Neuronal stem cell (in vitro differentiated cells): ENCODE measurements at regions not wholly inside any gene's neighbourhood (a gene's known extent, or its start where the extent isn't known, plus 50 kb on each side); places are given as distances from the start of the nearest gene placed in this dataset.
"Not testable (repeated sequence)": the region's sequence is repeated elsewhere in the genome, so short reads cannot be mapped to it uniquely, and the experiment has no call there.

ENCODE experiments used
- DNase-seq: peaks from one replicate; pipeline ENCODE4 v3.0.0-alpha.2; 2013; ENCODE audit warnings: low spot score
- H2AFZ ChIP-seq: one replicate; pipeline ENCODE4 v1.6.1; 2013; ENCODE audit warnings: mild to moderate bottlenecking, low read length, inconsistent platforms
- H2AK5ac ChIP-seq: 2 replicates; pipeline ENCODE4 v1.6.1; 2013; ENCODE audit warnings: low read depth, mild to moderate bottlenecking, inconsistent platforms, low read length, moderate library complexity, mixed read lengths
- H2BK120ac ChIP-seq: 2 replicates; pipeline ENCODE4 v1.6.1; 2013; ENCODE audit warnings: low read depth, mild to moderate bottlenecking, inconsistent platforms, low read length, moderate library complexity, mixed read lengths
- H2BK12ac ChIP-seq: one replicate; pipeline ENCODE4 v1.6.1; 2013; ENCODE audit warnings: low read length, inconsistent platforms
- H2BK15ac ChIP-seq: 2 replicates; pipeline ENCODE4 v1.6.1; 2013; ENCODE audit warnings: mild to moderate bottlenecking, low read length, inconsistent platforms, mixed read lengths
- H2BK5ac ChIP-seq: one replicate; pipeline ENCODE4 v1.6.1; 2013; ENCODE audit warnings: inconsistent platforms, mild to moderate bottlenecking, low read length, moderate library complexity
- H3K14ac ChIP-seq: one replicate; pipeline ENCODE4 v1.6.1; 2013; ENCODE audit warnings: low read length, inconsistent platforms
- H3K18ac ChIP-seq: 2 replicates; pipeline ENCODE4 v1.6.1; 2013; ENCODE audit warnings: low read length, inconsistent platforms
- H3K23ac ChIP-seq: 2 replicates; pipeline ENCODE4 v1.6.1; 2013; ENCODE audit warnings: low read depth, mild to moderate bottlenecking, mixed read lengths, low read length, inconsistent platforms; ENCODE audit not compliant: poor library complexity
- H3K27ac ChIP-seq: replicated peaks from 3 replicates; pipeline ENCODE4 v1.5.1; 2013; ENCODE audit warnings: low read length, inconsistent platforms
- H3K27me3 ChIP-seq, 3 experiments: 2 replicates each; pipeline ENCODE4 v1.6.1; 2013; ENCODE audit warnings: low read length in 3 of 3, mild to moderate bottlenecking in 2 of 3, inconsistent platforms in 1 of 3, low read depth in 1 of 3, mixed read lengths in 1 of 3, moderate library complexity in 1 of 3; ENCODE audit not compliant: control insufficient read depth in 3 of 3, insufficient read depth in 3 of 3
- H3K36me3 ChIP-seq, 2 donors: replicated peaks in 1 of 2; 2 replicates each; pipeline ENCODE4 v1.6.1; 2013; ENCODE audit warnings: low read length in 2 of 2; ENCODE audit not compliant: control insufficient read depth in 2 of 2, insufficient read depth in 2 of 2
- H3K4ac ChIP-seq: 2 replicates; pipeline ENCODE4 v1.6.1; 2013; ENCODE audit warnings: inconsistent platforms, mild to moderate bottlenecking, low read length, moderate library complexity
- H3K4me1 ChIP-seq, 2 donors: 1 replicate in 1 of 2; 2 replicates in 1 of 2; pipeline ENCODE4 v1.6.1; 2013; ENCODE audit warnings: low read length in 2 of 2, low read depth in 1 of 2; ENCODE audit not compliant: control insufficient read depth in 2 of 2, insufficient read depth in 1 of 2
- H3K4me2 ChIP-seq: one replicate; pipeline ENCODE4 v1.6.1; 2013; ENCODE audit warnings: mild to moderate bottlenecking, low read length, inconsistent platforms; ENCODE audit not compliant: insufficient read depth, poor library complexity, severe bottlenecking
- H3K4me3 ChIP-seq, 2 donors: 2 replicates each; pipeline ENCODE4 v1.5.1; 2013; ENCODE audit warnings: low read length in 2 of 2, mild to moderate bottlenecking in 2 of 2, inconsistent platforms in 1 of 2, moderate library complexity in 1 of 2
- H3K79me1 ChIP-seq: one replicate; pipeline ENCODE4 v1.6.1; 2013; ENCODE audit warnings: low read depth, mild to moderate bottlenecking, inconsistent platforms, low read length, moderate library complexity
- H3K9ac ChIP-seq: one replicate; pipeline ENCODE4 v1.6.1; 2013; ENCODE audit warnings: mild to moderate bottlenecking, low read depth, low read length, inconsistent platforms; ENCODE audit not compliant: poor library complexity
- H3K9me3 ChIP-seq, 2 donors: replicated peaks in 1 of 2; 2 replicates each; pipeline versions ENCODE3 to v1.6.1; 2013; ENCODE audit warnings: low read length in 2 of 2, mild to moderate bottlenecking in 2 of 2, inconsistent platforms in 1 of 2, low read depth in 1 of 2, mixed read lengths in 1 of 2, moderate library complexity in 1 of 2; ENCODE audit not compliant: control insufficient read depth in 2 of 2, insufficient read depth in 1 of 2
- H4K8ac ChIP-seq: one replicate; pipeline ENCODE4 v1.6.1; 2013; ENCODE audit warnings: low read depth, mild to moderate bottlenecking, inconsistent platforms, low read length, moderate library complexity
- H4K91ac ChIP-seq: one replicate; pipeline ENCODE4 v1.6.1; 2013; ENCODE audit warnings: low read length, low read depth, mild to moderate bottlenecking, inconsistent platforms; ENCODE audit not compliant: poor library complexity
- WGBS, 2 donors: extraction: QIAGEN DNeasy Blood & Tissue Kit; methylation state at CpG; one replicate each; pipeline ENCODE4 v1.1.7; 2013; ENCODE audit warnings: missing lambda C conversion rate in 2 of 2, mixed read lengths in 1 of 2; ENCODE audit not compliant: insufficient read length in 2 of 2, insufficient replicate concordance in 1 of 2; ENCODE audit errors: extremely low coverage in 2 of 2; 5-methylcytosine and 5-hydroxymethylcytosine counted together

- H3K9ac ChIP-seq, H2BK15ac ChIP-seq, H3K4me1 ChIP-seq, H2BK12ac ChIP-seq, H3K27ac ChIP-seq, DNase-seq, H3K4me2 ChIP-seq, H4K8ac ChIP-seq, H2AK5ac ChIP-seq, H3K14ac ChIP-seq, H3K23ac ChIP-seq, H3K18ac ChIP-seq, H3K4ac ChIP-seq, H3K9me3 ChIP-seq, H2BK5ac ChIP-seq, H2BK120ac ChIP-seq, H2AFZ ChIP-seq, H3K79me1 ChIP-seq, H4K91ac ChIP-seq, H3K4me3 ChIP-seq, H3K36me3 ChIP-seq: not testable (repeated sequence)
- WGBS, 2 donors: no CpG with 5 or more reads among the region's 8 CpGs
- peaks cover 0 to 23% (median 0%) of the 10 kb centered on the region in 3 experiments for H3K27me3 ChIP-seq
Measured at GRCh38 chr14:106329987-106330774, 803.8 kb downstream of the TMEM121 start.

GRCh38 chr14:106334428-106335109 lies 808.2 kb downstream of the TMEM121 start:
- H3K27me3 ChIP-seq, H2BK5ac ChIP-seq, DNase-seq, H3K23ac ChIP-seq, H4K91ac ChIP-seq, H2AFZ ChIP-seq, H3K18ac ChIP-seq, H3K9ac ChIP-seq, H3K79me1 ChIP-seq, H3K36me3 ChIP-seq, H3K27ac ChIP-seq, H3K4me2 ChIP-seq, H3K4ac ChIP-seq, H3K14ac ChIP-seq, H2BK120ac ChIP-seq, H3K4me1 ChIP-seq, H4K8ac ChIP-seq, H2BK15ac ChIP-seq, H2BK12ac ChIP-seq, H2AK5ac ChIP-seq, H3K9me3 ChIP-seq, H3K4me3 ChIP-seq: not testable (repeated sequence)
- WGBS, 2 donors: no CpG with 5 or more reads among the region's 16 CpGs

- not testable (repeated sequence) for H2BK12ac ChIP-seq, H2BK15ac ChIP-seq, H4K91ac ChIP-seq, H3K4me2 ChIP-seq, H3K27ac ChIP-seq, H3K4ac ChIP-seq, H2AK5ac ChIP-seq, H2BK5ac ChIP-seq, H3K4me3 ChIP-seq, H3K4me1 ChIP-seq, H3K23ac ChIP-seq, H3K14ac ChIP-seq, H3K36me3 ChIP-seq, DNase-seq, H2AFZ ChIP-seq, H3K27me3 ChIP-seq, H3K18ac ChIP-seq, H3K9me3 ChIP-seq, H3K79me1 ChIP-seq, H3K9ac ChIP-seq, H4K8ac ChIP-seq, H2BK120ac ChIP-seq
- no CpG with 5 or more reads among the region's 6 CpGs for WGBS, 2 donors
Measured at GRCh38 chr14:106335110-106335429, 808.7 kb downstream of the TMEM121 start.

GRCh38 chr14:106338775-106339174 lies 812.4 kb downstream of the TMEM121 start:
- not testable (repeated sequence) for H3K27me3 ChIP-seq, H3K27ac ChIP-seq, H2AK5ac ChIP-seq, H2BK5ac ChIP-seq, H3K18ac ChIP-seq, H3K4me1 ChIP-seq, H3K23ac ChIP-seq, H3K9ac ChIP-seq, H2BK120ac ChIP-seq, DNase-seq, H3K9me3 ChIP-seq, H4K8ac ChIP-seq, H4K91ac ChIP-seq, H2AFZ ChIP-seq, H3K36me3 ChIP-seq, H2BK12ac ChIP-seq, H3K79me1 ChIP-seq, H2BK15ac ChIP-seq, H3K14ac ChIP-seq, H3K4me2 ChIP-seq, H3K4me3 ChIP-seq, H3K4ac ChIP-seq
- WGBS, 2 donors: no CpG with 5 or more reads among the region's 15 CpGs
